ENCODE measurements at regions not wholly inside any gene's neighbourhood (a gene's known extent, or its start where the extent isn't known, plus 50 kb on each side); places are given as distances from the start of the nearest gene placed in this dataset.

- TF ChIP-seq CTCF (IDR thresholded peaks at IDR 0.05; ENCODE audit: insufficient read depth, low read depth, low read length): no peak
- no peak for TF ChIP-seq EZH2 (IDR thresholded peaks at IDR 0.05; ENCODE audit: insufficient read depth, low read length)
Observed at GRCh38 chr6:153927867-153928266, 111.2 kb upstream of the OPRM1 start.
